B cell (primary cell): ENCODE measurements at regions not wholly inside any gene's neighbourhood (a gene's known extent, or its start where the extent isn't known, plus 50 kb on each side); places are given as distances from the start of the nearest gene placed in this dataset.

Experiments
- ATAC-seq: fragments of 200-7000 bp; cut with Tn5 transposase; one replicate; pipeline ENCODE4 v1.10.0; 2021; ENCODE audit warnings: low read depth, mild to moderate bottlenecking, moderate number of reproducible peaks, moderate library complexity
- CTCF ChIA-PET: fragments of 350-600 bp; sonication (Branson Sonifier 250); formaldehyde crosslinking; loops from one replicate; lab custom pipeline; 2021; ENCODE audit warnings: antibody characterized with exemption, inconsistent platforms; lab: Charles Lee
- POLR2A ChIA-PET: fragments of 350-600 bp; sonication (Branson Sonifier 250); formaldehyde crosslinking; loops from one replicate; lab custom pipeline; 2021; ENCODE audit warnings: antibody characterized with exemption; lab: Charles Lee
- DNase-seq: peaks from one replicate; pipeline ENCODE4 v3.0.0; 2013
- H2AFZ ChIP-seq: 2 replicates; pipeline ENCODE4 v1.6.1; 2012; ENCODE audit warnings: mild to moderate bottlenecking, low read depth, low read length; ENCODE audit not compliant: insufficient read depth, poor library complexity, severe bottlenecking
- H3K27ac ChIP-seq, 2 donors: 1 replicate in 1 of 2; 2 replicates in 1 of 2; pipeline ENCODE4 v1.5.1; 2012 to 2013; ENCODE audit warnings: low read length in 2 of 2, mild to moderate bottlenecking in 2 of 2, moderate library complexity in 1 of 2
- H3K27me3 ChIP-seq, 4 experiments: fragments of 200-600 bp in 1 of 4; sonication (generic) in 1 of 4; replicated peaks in 1 of 4; 1 replicate in 2 of 4; 2 replicates in 2 of 4; pipeline versions ENCODE4 v1.6.1 to v1.7.0; 2013 to 2016; ENCODE audit warnings: low read length in 3 of 4, mild to moderate bottlenecking in 2 of 4, mixed read lengths in 1 of 4, moderate library complexity in 1 of 4; ENCODE audit not compliant: insufficient read depth in 4 of 4, control insufficient read depth in 3 of 4; ENCODE audit errors: control extremely low read depth in 1 of 4
- H3K36me3 ChIP-seq, 2 experiments: replicated peaks in 1 of 2; 1 replicate in 1 of 2; 2 replicates in 1 of 2; pipeline versions ENCODE4 v1.6.1 to v1.7.1; 2013; ENCODE audit warnings: low read length in 1 of 2; ENCODE audit not compliant: insufficient read depth in 2 of 2, control insufficient read depth in 1 of 2; ENCODE audit errors: control extremely low read depth in 1 of 2, extremely low read depth in 1 of 2
- H3K4me1 ChIP-seq, 2 donors: fragments of 200-600 bp in 1 of 2; sonication (generic) in 1 of 2; 1 replicate in 1 of 2; 2 replicates in 1 of 2; pipeline versions ENCODE4 v1.5.1 to v1.6.1; 2013 to 2017; ENCODE audit warnings: low read length in 2 of 2; ENCODE audit not compliant: control insufficient read depth in 2 of 2, insufficient read depth in 2 of 2
- H3K4me2 ChIP-seq: replicated peaks from 2 replicates; pipeline ENCODE3; 2012; ENCODE audit warnings: mild to moderate bottlenecking, low read depth, low read length; ENCODE audit not compliant: poor library complexity, severe bottlenecking
- H3K4me3 ChIP-seq, 5 experiments: fragments of 200-600 bp in 1 of 5; sonication (generic) in 1 of 5; 1 replicate in 3 of 5; 2 replicates in 2 of 5; pipeline versions ENCODE4 v1.5.1 to v1.7.0; 2011 to 2016; ENCODE audit warnings: low read length in 4 of 5, mild to moderate bottlenecking in 4 of 5, low read depth in 2 of 5, control low read depth in 1 of 5, moderate library complexity in 1 of 5; ENCODE audit not compliant: insufficient read depth in 1 of 5; ENCODE audit errors: control extremely low read depth in 1 of 5, extremely low read depth in 1 of 5
- H3K79me2 ChIP-seq: fragments of 200-600 bp; sonication (generic); one replicate; pipeline ENCODE4 v1.6.0; 2016; ENCODE audit warnings: low read length; ENCODE audit not compliant: control insufficient read depth, insufficient read depth
- H3K9ac ChIP-seq: fragments of 200-600 bp; sonication (generic); 2 replicates; pipeline ENCODE4 v1.6.1; 2017; ENCODE audit warnings: mild to moderate bottlenecking, low read length, moderate library complexity
- H3K9me3 ChIP-seq, 3 donors: one replicate each; pipeline versions ENCODE4 v1.6.1 to v1.7.1; 2013; ENCODE audit warnings: low read length in 2 of 3; ENCODE audit not compliant: control insufficient read depth in 2 of 3, insufficient read depth in 1 of 3; ENCODE audit errors: control extremely low read depth in 1 of 3
- H4K20me1 ChIP-seq: 2 replicates; pipeline ENCODE4 v1.6.0; 2012; ENCODE audit warnings: mild to moderate bottlenecking, low read length; ENCODE audit not compliant: insufficient read depth, control insufficient read depth, poor library complexity, severe bottlenecking
- H3K27ac Mint-ChIP-seq: one replicate; pipeline ENCODE4 v1.8.0; 2021; ENCODE audit warnings: mixed read lengths
- H3K27me3 Mint-ChIP-seq: one replicate; pipeline ENCODE4 v1.8.0; 2021; ENCODE audit warnings: mixed read lengths
- H3K4me1 Mint-ChIP-seq: one replicate; pipeline ENCODE4 v1.8.0; 2021; ENCODE audit warnings: mixed read lengths
- H3K4me3 Mint-ChIP-seq: one replicate; pipeline ENCODE4 v1.8.0; 2021; ENCODE audit warnings: mixed read lengths
- H3K9me3 Mint-ChIP-seq: one replicate; pipeline ENCODE4 v1.8.0; 2022; ENCODE audit warnings: mixed read lengths; ENCODE audit not compliant: insufficient read depth
- EZH2 ChIP-seq: IDR thresholded peaks from 2 replicates; pipeline ENCODE4 v1.6.1; 2012; ENCODE audit warnings: borderline replicate concordance, low read depth, mild to moderate bottlenecking, moderate library complexity, low read length; ENCODE audit not compliant: insufficient read depth, poor library complexity, severe bottlenecking
- WGBS: methylation state at CpG from one replicate; pipeline ENCODE4 v1.1.5; 2013; ENCODE audit warnings: missing lambda C conversion rate; ENCODE audit not compliant: insufficient coverage; 5-methylcytosine and 5-hydroxymethylcytosine counted together
- intact Hi-C: fragments of 100-400 bp; cut with micrococcal nuclease; formaldehyde crosslinking; loops from one replicate; pipeline ENCODE4 v1.10.0; 2022
- TF ChIP-seq, protein P1 (sequence below): fragments of 200-600 bp; IDR thresholded peaks from one replicate; pipeline ENCODE4 v1.8.0; 2022; ENCODE audit warnings: antibody characterized with exemption, mild to moderate bottlenecking

- Histone ChIP-seq H3K4me2 (no peak overlapping the region), H2AFZ (no peak overlapping the region), H3K9me3 (no peaks in the 10 kb centered on the region), H4K20me1 (no peaks in the 10 kb centered on the region), H3K4me1 (no peaks in the 10 kb centered on the region), H3K27ac (no peak overlapping the region), H3K27me3 (no peaks in the 10 kb centered on the region), H3K9ac (no peak overlapping the region), H3K4me3 (no peak overlapping the region), H3K79me2 (no peaks in the 10 kb centered on the region), H3K36me3 (no peaks in the 10 kb centered on the region)
- H3K4me3 Mint-ChIP-seq: no peak overlapping the region
- H3K4me1 Mint-ChIP-seq: no peaks in the 10 kb centered on the region
- H3K9me3 Mint-ChIP-seq: no peaks in the 10 kb centered on the region
- intact Hi-C loops: no loop called here
- peaks cover 17% of the 10 kb centered on the region for H3K27me3 Mint-ChIP-seq
- WGBS: 83% methylated on average over 2 of the region's 4 CpGs
- TF ChIP-seq, protein P1, sequence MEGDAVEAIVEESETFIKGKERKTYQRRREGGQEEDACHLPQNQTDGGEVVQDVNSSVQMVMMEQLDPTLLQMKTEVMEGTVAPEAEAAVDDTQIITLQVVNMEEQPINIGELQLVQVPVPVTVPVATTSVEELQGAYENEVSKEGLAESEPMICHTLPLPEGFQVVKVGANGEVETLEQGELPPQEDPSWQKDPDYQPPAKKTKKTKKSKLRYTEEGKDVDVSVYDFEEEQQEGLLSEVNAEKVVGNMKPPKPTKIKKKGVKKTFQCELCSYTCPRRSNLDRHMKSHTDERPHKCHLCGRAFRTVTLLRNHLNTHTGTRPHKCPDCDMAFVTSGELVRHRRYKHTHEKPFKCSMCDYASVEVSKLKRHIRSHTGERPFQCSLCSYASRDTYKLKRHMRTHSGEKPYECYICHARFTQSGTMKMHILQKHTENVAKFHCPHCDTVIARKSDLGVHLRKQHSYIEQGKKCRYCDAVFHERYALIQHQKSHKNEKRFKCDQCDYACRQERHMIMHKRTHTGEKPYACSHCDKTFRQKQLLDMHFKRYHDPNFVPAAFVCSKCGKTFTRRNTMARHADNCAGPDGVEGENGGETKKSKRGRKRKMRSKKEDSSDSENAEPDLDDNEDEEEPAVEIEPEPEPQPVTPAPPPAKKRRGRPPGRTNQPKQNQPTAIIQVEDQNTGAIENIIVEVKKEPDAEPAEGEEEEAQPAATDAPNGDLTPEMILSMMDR: no peak
- TF ChIP-seq EZH2: no peak
- H3K27ac Mint-ChIP-seq: no peak overlapping the region
- DNase-seq (no peak), ATAC-seq (no peak)
- CTCF ChIA-PET: no interaction called here
- POLR2A ChIA-PET: no interaction called here
These were observed 223.3 kb downstream of the FBXO15 start for GRCh38 chr18:73924307-73924706.

- no peaks in the 10 kb centered on the region for H3K4me1 Mint-ChIP-seq
- Histone ChIP-seq H3K4me3 (no peak overlapping the region), H4K20me1 (no peaks in the 10 kb centered on the region), H3K27ac (no peak overlapping the region), H2AFZ (no peak overlapping the region), H3K27me3 (no peaks in the 10 kb centered on the region), H3K9ac (no peak overlapping the region), H3K79me2 (no peaks in the 10 kb centered on the region), H3K9me3 (no peaks in the 10 kb centered on the region), H3K4me1 (no peaks in the 10 kb centered on the region), H3K4me2 (no peak overlapping the region), H3K36me3 (no peaks in the 10 kb centered on the region)
- peaks cover 17% of the 10 kb centered on the region for H3K27me3 Mint-ChIP-seq
- WGBS: 100% methylated on average over 1 of the region's 3 CpGs
- no peak overlapping the region for H3K27ac Mint-ChIP-seq
- POLR2A ChIA-PET: no interaction called here
- CTCF ChIA-PET: no interaction called here
- DNase-seq: no peak
- H3K9me3 Mint-ChIP-seq: no peaks in the 10 kb centered on the region
- intact Hi-C loops: no loop called here
- TF ChIP-seq, protein P1: no peak
- no peak for TF ChIP-seq EZH2
- no peak for ATAC-seq
- no peak overlapping the region for H3K4me3 Mint-ChIP-seq
These were observed 223.8 kb downstream of the FBXO15 start for GRCh38 chr18:73923866-73924265.
